Adrenal gland (tissue), 5 donors: ENCODE measurements at regions not wholly inside any gene's neighbourhood (a gene's known extent, or its start where the extent isn't known, plus 50 kb on each side); places are given as distances from the start of the nearest gene placed in this dataset.

Experiments
- POLR2A ChIP-seq, 2 donors: fragments of 450-650 bp; IDR thresholded peaks; one replicate each; pipeline ENCODE4 v1.6.1; 2017; ENCODE audit warnings: antibody characterized with exemption in 2 of 2, mild to moderate bottlenecking in 2 of 2, moderate library complexity in 1 of 2
- TF ChIP-seq, protein P1 (sequence below), 6 experiments: fragments of 450-650 bp in 4 of 6; fragments of 200-600 bp in 2 of 6; sonication (generic) in 1 of 6; IDR thresholded peaks; 1 replicate in 5 of 6; 2 replicates in 1 of 6; pipeline versions ENCODE4 v1.5.1 to v1.8.0; 2016 to 2021; ENCODE audit warnings: antibody characterized with exemption in 6 of 6, mild to moderate bottlenecking in 2 of 6, moderate library complexity in 1 of 6
- donor health status: DM: no; HTN: no; CAD: no.

DNA sequence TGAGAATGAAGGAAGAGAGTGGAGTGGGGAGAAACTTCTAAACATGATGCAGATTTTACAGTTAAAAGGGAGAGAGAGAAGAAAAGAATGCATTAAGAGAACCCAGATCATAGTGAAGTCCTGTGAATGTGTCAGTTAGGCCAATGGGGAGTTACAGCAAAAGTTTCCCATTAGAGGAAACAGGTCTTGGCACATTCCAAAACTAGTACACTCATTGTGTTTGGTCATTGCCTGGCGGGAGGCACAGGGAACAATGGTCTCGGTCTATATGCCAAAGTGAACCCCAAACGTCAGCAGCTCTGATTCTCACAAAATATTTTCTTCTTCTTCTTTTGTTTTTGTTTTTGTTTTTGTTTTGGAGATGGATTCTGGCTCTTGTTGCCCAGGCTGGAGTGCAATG, 284.5 kb upstream of the CTSO start:
- TF ChIP-seq, protein P1, sequence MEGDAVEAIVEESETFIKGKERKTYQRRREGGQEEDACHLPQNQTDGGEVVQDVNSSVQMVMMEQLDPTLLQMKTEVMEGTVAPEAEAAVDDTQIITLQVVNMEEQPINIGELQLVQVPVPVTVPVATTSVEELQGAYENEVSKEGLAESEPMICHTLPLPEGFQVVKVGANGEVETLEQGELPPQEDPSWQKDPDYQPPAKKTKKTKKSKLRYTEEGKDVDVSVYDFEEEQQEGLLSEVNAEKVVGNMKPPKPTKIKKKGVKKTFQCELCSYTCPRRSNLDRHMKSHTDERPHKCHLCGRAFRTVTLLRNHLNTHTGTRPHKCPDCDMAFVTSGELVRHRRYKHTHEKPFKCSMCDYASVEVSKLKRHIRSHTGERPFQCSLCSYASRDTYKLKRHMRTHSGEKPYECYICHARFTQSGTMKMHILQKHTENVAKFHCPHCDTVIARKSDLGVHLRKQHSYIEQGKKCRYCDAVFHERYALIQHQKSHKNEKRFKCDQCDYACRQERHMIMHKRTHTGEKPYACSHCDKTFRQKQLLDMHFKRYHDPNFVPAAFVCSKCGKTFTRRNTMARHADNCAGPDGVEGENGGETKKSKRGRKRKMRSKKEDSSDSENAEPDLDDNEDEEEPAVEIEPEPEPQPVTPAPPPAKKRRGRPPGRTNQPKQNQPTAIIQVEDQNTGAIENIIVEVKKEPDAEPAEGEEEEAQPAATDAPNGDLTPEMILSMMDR (IDR thresholded peaks at IDR 0.05) = no peak
- no peak for TF ChIP-seq POLR2A (IDR thresholded peaks at IDR 0.05)
